ENCODE measurements at regions not wholly inside any gene's neighbourhood (a gene's known extent, or its start where the extent isn't known, plus 50 kb on each side); places are given as distances from the start of the nearest gene placed in this dataset.

DNA sequence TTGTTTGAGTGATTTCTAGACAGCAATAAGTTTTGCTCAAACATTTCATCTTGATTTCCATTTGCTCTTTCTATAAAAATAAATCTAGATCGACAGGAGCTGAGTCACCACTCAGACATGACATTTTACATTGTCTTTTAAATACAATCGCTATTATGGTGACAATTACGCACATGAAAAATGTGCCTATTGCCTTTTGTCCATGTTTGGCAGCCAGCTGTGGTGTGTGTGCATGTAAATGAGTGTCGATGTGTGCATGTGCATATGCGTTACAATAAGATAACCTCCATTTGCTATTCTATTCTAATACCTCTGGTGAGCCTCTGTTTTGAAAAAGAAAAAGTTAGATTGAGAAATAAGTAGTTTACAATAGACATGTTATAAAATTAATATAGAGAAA, 89.7 kb upstream of the GRM7 start:
- DNase-seq (ENCODE audit: low read depth): no peak

DNA sequence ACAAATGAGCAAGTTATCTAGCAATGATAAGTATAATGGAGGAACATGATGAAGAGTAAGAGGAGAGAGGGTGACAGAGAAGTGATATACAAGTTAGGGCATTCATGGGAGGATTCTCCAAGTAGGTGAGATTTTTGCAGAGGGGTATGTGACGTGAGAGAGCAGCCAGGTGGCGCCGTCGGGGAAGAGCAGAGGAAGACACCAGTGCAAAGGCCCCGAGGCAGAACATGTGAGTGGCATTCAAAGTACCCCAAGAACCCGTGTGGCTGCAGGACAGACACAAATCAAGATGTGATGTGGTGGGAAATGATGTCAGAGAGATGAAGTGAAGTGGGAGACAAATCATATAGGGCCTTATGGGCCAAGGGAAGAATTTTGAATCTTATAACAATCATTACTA, 81.8 kb upstream of the GRM7 start:
- DNase-seq (ENCODE audit: low read depth): no peak

DNA sequence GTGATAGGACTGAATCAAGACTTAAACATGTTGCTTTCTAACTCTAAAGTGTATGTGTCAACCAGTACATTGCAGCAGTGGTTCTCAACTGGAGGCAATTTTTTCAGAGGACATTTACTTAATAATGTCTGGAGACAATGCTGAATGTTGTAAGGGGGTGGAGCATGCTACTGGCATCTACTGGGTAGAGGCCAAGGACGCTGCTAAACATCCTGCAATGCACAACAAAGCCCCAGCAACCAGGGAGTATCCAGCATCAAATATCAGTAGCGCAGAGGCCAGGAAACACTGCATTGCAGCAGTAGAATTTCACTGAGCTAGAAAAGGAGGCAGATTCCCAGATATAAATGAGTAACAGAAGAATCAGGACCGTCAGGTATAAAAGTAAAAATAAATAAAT, 79.8 kb upstream of the GRM7 start:
- DNase-seq (ENCODE audit: low read depth): no peak

DNA sequence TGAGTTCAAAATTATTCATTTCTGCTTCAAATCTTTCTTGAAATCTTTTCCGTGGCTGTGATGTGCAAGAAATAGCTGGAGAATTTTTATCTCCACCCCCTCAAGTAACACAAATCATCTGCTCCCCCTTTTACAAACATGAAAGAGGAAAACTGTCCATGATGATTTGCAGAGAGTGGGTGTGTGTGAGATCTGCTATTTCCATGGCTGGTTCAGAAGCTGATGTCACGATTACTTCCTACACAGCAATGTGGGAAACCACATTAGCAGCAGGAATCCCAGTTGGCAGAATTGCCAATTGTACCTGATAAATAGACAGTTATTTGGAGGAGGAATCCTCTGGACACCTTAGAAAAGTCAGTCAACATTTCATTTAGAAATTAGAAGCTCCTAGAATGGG, 75.2 kb upstream of the GRM7 start:
- DNase-seq (ENCODE audit: low read depth): no peak

DNA sequence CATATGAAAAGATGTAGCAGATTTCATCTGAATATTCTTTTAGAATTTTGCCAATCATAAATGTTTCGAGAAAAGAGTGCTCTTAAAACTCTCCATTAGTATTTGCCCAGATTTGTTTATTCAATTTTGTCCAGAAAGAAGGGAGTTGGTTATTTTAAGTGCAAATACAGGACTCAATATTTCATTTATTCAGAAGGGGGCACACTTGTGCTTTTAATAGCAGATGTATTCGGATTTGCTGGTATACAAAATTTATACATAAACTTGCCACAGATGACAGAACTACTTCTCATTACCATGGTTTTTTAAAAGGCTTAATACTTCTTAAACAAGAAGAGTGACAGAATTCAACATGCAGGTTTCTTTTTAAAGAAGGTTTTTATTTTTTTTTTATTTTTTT, 69.8 kb upstream of the GRM7 start:
- no peak for DNase-seq (ENCODE audit: low read depth)

DNA sequence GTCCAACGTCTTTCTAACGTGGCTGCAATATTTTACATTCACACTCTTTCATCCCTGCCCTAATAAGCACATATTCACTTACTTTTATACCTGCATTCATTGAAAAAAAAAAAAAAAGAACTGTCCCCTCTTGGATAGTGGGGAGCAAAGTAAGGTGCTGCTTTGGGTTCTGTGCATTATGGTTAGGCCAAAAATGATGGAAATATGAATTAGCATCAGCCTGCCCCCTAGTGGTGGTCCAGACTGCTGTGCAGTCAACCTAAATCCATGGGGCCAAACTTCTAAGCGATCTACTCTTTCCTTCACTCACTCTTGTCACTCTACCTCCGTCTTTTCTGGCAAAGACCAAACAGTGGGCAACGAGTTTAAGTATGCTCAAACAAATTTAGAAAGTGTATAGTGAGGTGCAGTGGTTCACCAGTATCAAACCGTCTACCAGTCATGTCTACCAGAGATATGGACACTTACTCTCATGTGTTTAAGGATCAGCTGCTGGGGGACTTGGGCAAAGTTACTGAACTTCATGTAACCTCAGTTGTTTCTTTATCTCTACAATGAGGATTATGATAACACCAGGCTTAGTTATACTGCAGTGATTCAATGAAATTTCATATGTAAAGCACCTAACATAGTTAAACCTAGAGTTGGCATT, 61.5 kb upstream of the GRM7 start:
- DNase-seq (ENCODE audit: low read depth): no peak

DNA sequence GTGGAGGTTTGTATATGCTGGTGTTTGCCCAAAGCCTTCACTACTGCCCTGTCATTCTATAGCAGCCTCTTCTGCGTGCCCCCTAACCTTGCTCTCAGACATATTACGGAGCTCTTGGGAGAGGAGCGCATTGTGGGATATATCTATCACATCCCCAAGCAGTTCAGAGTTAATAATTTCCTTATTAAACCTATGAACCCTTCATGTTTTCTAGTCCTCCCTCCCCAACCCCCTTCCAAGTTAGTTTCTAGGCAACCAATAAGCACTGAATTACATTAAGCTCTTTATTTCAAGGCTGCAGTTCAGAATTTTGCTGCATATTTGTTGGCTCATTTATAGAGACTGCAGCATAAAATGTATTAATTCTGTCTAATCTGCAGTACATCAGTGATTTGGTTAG, 57.3 kb upstream of the GRM7 start:
- no peak for DNase-seq (ENCODE audit: low read depth)

DNA sequence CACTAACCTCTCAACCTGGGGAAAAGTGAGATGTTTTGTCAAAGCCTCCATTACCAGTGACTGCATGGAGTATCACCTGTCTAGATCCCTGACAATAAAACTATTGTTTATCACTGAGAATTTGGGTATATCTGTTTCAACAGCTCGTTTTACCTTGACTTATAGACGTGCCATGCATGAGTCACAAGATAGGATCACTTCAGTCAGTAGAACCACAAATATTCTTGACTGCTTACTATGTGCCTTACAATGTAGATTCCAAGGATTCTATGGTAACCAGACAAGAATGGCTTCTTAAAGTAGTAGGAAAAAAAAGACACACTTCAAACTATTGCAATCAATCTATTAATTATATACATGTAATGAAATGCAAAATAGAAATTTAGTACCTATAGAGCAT, 55.7 kb upstream of the GRM7 start:
- no peak for DNase-seq (ENCODE audit: low read depth)

DNA sequence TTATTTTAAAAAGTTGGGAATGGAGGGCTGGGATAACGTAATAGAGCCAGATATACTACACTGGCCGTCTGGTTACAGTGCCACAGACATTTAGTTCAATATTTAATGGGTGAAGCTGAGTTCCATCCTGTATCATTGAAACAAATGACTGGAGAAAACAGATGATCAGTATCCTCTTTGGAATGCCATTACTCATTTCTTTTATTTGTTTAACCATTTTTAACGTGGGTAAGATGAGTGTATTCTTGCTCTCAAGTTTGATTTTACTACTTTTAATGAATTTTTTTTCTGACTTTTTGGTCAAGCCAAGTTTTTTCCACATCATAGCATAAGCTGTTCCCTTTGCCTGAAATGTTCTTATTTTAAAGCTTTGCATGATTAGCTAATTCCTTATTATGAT, 53.9 kb upstream of the GRM7 start:
- no peak for DNase-seq (ENCODE audit: low read depth)

DNA sequence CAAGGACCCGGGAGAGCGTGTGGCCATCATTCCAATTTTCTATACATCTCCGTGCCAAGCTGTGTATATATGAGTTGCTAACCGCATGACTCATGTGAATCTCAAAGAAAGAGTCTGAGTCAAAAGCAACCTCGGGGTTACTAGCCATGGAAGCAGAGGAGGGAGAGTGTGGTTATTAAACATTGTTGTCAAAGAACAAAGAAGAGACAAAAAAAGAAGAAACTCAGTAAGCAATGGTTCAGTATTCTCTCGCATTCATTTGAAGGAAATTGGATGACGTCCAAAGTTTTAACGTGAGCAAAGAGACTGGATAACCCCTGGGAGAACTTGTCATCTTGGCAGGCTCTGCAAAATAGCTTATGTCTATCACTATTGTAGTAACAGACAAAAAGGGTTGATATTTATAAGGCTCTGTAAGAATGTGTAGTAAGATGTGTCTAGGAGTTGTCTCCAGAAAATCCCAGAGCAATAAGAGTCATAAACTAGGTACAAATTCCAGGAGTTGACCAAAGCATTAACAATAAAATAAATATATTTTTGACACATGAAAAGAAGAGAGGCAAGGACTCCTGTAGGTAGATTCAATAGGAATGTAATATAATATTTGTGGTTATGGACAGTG, 52.8 kb upstream of the GRM7 start:
- DNase-seq (ENCODE audit: low read depth): no peak

DNA sequence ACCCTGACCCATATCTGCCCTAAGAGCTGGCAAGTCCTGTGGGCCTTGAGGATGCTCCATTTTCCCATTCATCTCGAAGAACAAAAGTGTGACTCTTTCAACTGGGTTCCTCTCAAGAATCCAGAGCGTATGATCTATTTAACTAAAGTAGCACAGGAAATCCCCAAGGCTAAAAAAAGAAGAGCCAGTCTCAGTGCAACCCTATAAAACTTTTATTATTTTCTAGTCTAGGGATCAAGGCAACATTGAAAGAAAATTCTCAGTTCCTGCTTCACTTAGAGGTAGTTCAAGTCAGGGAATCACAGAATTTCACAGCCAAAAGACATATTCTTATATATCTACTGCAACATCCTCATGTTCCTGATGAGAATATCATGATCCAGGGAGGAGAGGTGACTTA, 51.6 kb upstream of the GRM7 start:
- no peak for DNase-seq (ENCODE audit: low read depth)
